Endothelial cell of umbilical vein (primary cell): ENCODE measurements at regions not wholly inside any gene's neighbourhood (a gene's known extent, or its start where the extent isn't known, plus 50 kb on each side); places are given as distances from the start of the nearest gene placed in this dataset.

Experiments used
- BruUV-seq: library from RNA; stranded (reverse); fragments of 400-500 nt; replicated peaks from 2 replicates; lab custom pipeline; 2021; lab: Mats Ljungman, UMichigan
- CTCF ChIA-PET: fragments of 300-600, 350-600 bp; sonication (Branson Sonifier 250); formaldehyde crosslinking; loops from one replicate; lab custom pipeline; 2021; ENCODE audit warnings: antibody characterized with exemption, inconsistent platforms; lab: Charles Lee
- POLR2A ChIA-PET: fragments of 300-600, 350-600 bp; sonication (Branson Sonifier 250); formaldehyde crosslinking; loops from one replicate; lab custom pipeline; 2021; ENCODE audit warnings: antibody characterized with exemption, inconsistent platforms; lab: Charles Lee
- DNase-seq: peaks from one replicate; pipeline ENCODE4 v3.0.0-alpha.2; 2011; ENCODE audit warnings: low read depth, low spot score
- FAIRE-seq: peaks from 2 replicates; lab custom pipeline; 2011; peaks lifted over from hg19 to GRCh38; lab: Jason Lieb, UNC
- H2AFZ ChIP-seq: 2 replicates; pipeline ENCODE4 v1.6.0; 2012; ENCODE audit warnings: low read depth, low read length, control low read depth, inconsistent platforms
- H3K27ac ChIP-seq: 2 replicates; pipeline ENCODE4 v1.5.1; 2011; ENCODE audit warnings: low read depth, mild to moderate bottlenecking, control low read depth, low read length, moderate library complexity; ENCODE audit not compliant: insufficient read depth
- H3K27me3 ChIP-seq, 2 experiments: 2 replicates each; pipeline versions ENCODE4 v1.6.0 to v1.6.1; 2011; ENCODE audit warnings: low read length in 2 of 2, mixed read lengths in 1 of 2; ENCODE audit not compliant: control insufficient read depth in 2 of 2, insufficient read depth in 2 of 2
- H3K36me3 ChIP-seq, 2 experiments: 2 replicates in 1 of 2; 3 replicates in 1 of 2; pipeline ENCODE4 v1.5.1; 2011; ENCODE audit warnings: low read length in 2 of 2, mild to moderate bottlenecking in 1 of 2, moderate library complexity in 1 of 2; ENCODE audit not compliant: control insufficient read depth in 2 of 2, insufficient read depth in 2 of 2; ENCODE audit errors: extremely low read depth in 1 of 2
- H3K4me1 ChIP-seq: 3 replicates; pipeline ENCODE4 v1.5.1; 2011; ENCODE audit warnings: mild to moderate bottlenecking, low read length; ENCODE audit not compliant: control insufficient read depth, insufficient read depth; ENCODE audit errors: extremely low read depth
- H3K4me2 ChIP-seq: 2 replicates; pipeline ENCODE4 v1.6.1; 2011; ENCODE audit warnings: low read length, control low read depth, mixed read lengths; ENCODE audit not compliant: insufficient read depth
- H3K4me3 ChIP-seq, 3 experiments: fragments of 200-600 bp in 1 of 3; sonication (generic), shearing (Covaris generic) in 1 of 3; replicated peaks in 1 of 3; 2 replicates each; pipeline ENCODE4 v1.5.1; 2011 to 2016; ENCODE audit warnings: control low read depth in 3 of 3, low read length in 3 of 3, mild to moderate bottlenecking in 2 of 3, inconsistent platforms in 1 of 3, low read depth in 1 of 3, moderate library complexity in 1 of 3; ENCODE audit not compliant: insufficient read depth in 1 of 3
- H3K79me2 ChIP-seq: 2 replicates; pipeline ENCODE4 v1.6.0; 2012; ENCODE audit warnings: low read length, inconsistent platforms; ENCODE audit not compliant: control insufficient read depth, insufficient read depth
- H3K9ac ChIP-seq: replicated peaks from 2 replicates; pipeline ENCODE3; 2011; ENCODE audit warnings: low read length, control low read depth; ENCODE audit not compliant: insufficient read depth; ENCODE audit errors: extremely low read depth
- H3K9me1 ChIP-seq: replicated peaks from 3 replicates; pipeline ENCODE4 v1.6.0; 2011; ENCODE audit warnings: mild to moderate bottlenecking, low read length; ENCODE audit not compliant: control insufficient read depth, insufficient read depth; ENCODE audit errors: extremely low read depth
- H3K9me3 ChIP-seq: replicated peaks from 2 replicates; pipeline ENCODE4 v1.5.1; 2012; ENCODE audit warnings: low read length, inconsistent platforms; ENCODE audit not compliant: control insufficient read depth, insufficient read depth
- H4K20me1 ChIP-seq: replicated peaks from 2 replicates; pipeline ENCODE3; 2011; ENCODE audit warnings: mild to moderate bottlenecking, low read length; ENCODE audit not compliant: control insufficient read depth, insufficient read depth; ENCODE audit errors: extremely low read depth
- CTCF ChIP-seq, 2 donors: IDR thresholded peaks; 1 replicate in 1 of 2; 2 replicates in 1 of 2; pipeline ENCODE4 v1.5.1; 2011; ENCODE audit warnings: low read length in 2 of 2, mild to moderate bottlenecking in 2 of 2, moderate library complexity in 2 of 2, control low read depth in 1 of 2, inconsistent platforms in 1 of 2, low read depth in 1 of 2; ENCODE audit not compliant: insufficient read depth in 1 of 2; ENCODE audit errors: extremely low read depth in 1 of 2
- EZH2 ChIP-seq: IDR thresholded peaks from 2 replicates; pipeline ENCODE4 v1.6.1; 2012; ENCODE audit warnings: borderline replicate concordance, low read depth, mild to moderate bottlenecking, moderate library complexity, low read length, inconsistent platforms; ENCODE audit not compliant: severe bottlenecking
- FOS ChIP-seq: IDR thresholded peaks from 2 replicates; pipeline ENCODE4 v1.6.1; 2011; ENCODE audit warnings: mild to moderate bottlenecking, low read length, moderate library complexity, borderline replicate concordance; ENCODE audit not compliant: insufficient read depth
- GATA2 ChIP-seq: IDR thresholded peaks from 2 replicates; pipeline ENCODE4 v1.7.0; 2011; ENCODE audit warnings: low read depth, mild to moderate bottlenecking, moderate library complexity, mixed read lengths, low read length; ENCODE audit not compliant: insufficient read length, insufficient read depth
- JUN ChIP-seq: IDR thresholded peaks from 2 replicates; pipeline ENCODE4 v1.6.1; 2011; ENCODE audit warnings: borderline replicate concordance, low read depth; ENCODE audit not compliant: insufficient read length, insufficient read depth
- MAX ChIP-seq: IDR thresholded peaks from 2 replicates; pipeline ENCODE4 v1.6.1; 2011; ENCODE audit not compliant: insufficient read depth, insufficient read length
- MYC ChIP-seq: IDR thresholded peaks from one replicate; pipeline ENCODE4 v1.6.1; 2011; ENCODE audit warnings: mild to moderate bottlenecking, low read depth, low read length
- POLR2A ChIP-seq: IDR thresholded peaks from 2 replicates; pipeline ENCODE4 v1.6.1; 2012; ENCODE audit warnings: low read depth, mild to moderate bottlenecking, control low read depth, low read length
- POLR2AphosphoS5 ChIP-seq: IDR thresholded peaks from 2 replicates; pipeline ENCODE4 v1.6.1; 2012; ENCODE audit warnings: low read depth, mild to moderate bottlenecking, control low read depth, low read length, moderate library complexity; ENCODE audit not compliant: insufficient read depth
- dilution Hi-C: fragments of 300-500 bp; cut with MboI; formaldehyde crosslinking; loops from one replicate; pipeline ENCODE4 v1.15.0; 2019; ENCODE audit warnings: low sequenced_read_pairs; ENCODE audit not compliant: extremely low pct_ligation_motif_present
- intact Hi-C: fragments of 100-400 bp; cut with micrococcal nuclease; formaldehyde crosslinking; loops from one replicate; pipeline ENCODE4 v1.10.0; 2022

GRCh38 chr1:79530476-79530875 lies 523.9 kb upstream of the ADGRL4 start:
- H3K9me3 ChIP-seq, result no peaks in the 10 kb centered on the region
- intact Hi-C loops (no loop called here), dilution Hi-C loops (no loop called here)
- H3K4me1 ChIP-seq, result no peaks in the 10 kb centered on the region
- H4K20me1 ChIP-seq, result no peaks in the 10 kb centered on the region
- CTCF ChIA-PET, result interaction anchor here (0.5 kb wide), 1 partner anchor 34 kb away, joined by 3 read pairs; no protein-coding TSS in a partner anchor
- H3K9me1 ChIP-seq, result no peaks in the 10 kb centered on the region
- no peaks in the 10 kb centered on the region for H3K36me3 ChIP-seq
- H3K4me3 ChIP-seq, result no peak overlapping the region
- FAIRE-seq (no peak), DNase-seq (no peak)
- TF ChIP-seq MYC (no peak), CTCF (IDR thresholded peaks at IDR 0.05; ENCODE audit: extremely low read depth in 1 of 2, insufficient read depth in 1 of 2, low read depth in 1 of 2, low read length in 2 of 2) (no peak), JUN (no peak), MAX (no peak), POLR2AphosphoS5 (no peak), EZH2 (no peak), FOS (no peak), POLR2A (no peak), GATA2 (no peak)
- POLR2A ChIA-PET, result no interaction called here
- no TSS peak for BruUV-seq
- H3K27me3 ChIP-seq, result no peaks in the 10 kb centered on the region
- H3K27ac ChIP-seq, result no peak overlapping the region
- no peak overlapping the region for H3K9ac ChIP-seq
- H3K79me2 ChIP-seq, result no peaks in the 10 kb centered on the region
- H3K4me2 ChIP-seq, result no peak overlapping the region
- H2AFZ ChIP-seq, result no peak overlapping the region
